NCI-H1436 (cell line): ENCODE measurements at regions not wholly inside any gene's neighbourhood (a gene's known extent, or its start where the extent isn't known, plus 50 kb on each side); places are given as distances from the start of the nearest gene placed in this dataset.

ENCODE experiments used
- DNase-seq: peaks from one replicate; lab custom pipeline; 2025; lab: John Stamatoyannopoulos, UW

DNA sequence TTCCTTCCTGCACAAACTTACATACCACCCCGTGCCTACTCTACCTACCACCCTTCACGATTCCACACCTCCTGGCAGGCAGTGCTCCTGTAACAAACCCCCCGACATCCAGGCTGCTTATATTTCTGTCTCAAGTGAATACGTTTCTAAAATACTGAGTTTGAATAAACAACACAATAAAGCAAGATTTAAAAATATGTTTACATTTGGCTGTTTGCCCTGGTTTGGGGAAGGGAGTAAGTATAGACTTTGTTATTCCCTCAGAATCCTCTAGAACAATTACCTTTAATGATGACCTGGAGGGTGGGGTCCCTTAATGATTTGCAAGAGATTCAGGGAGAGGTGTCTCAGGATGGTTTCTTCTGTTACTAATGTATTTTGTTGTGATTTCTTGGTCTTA is 402.6 kb upstream of the TBL1XR1 start:
- no peak for DNase-seq

DNA sequence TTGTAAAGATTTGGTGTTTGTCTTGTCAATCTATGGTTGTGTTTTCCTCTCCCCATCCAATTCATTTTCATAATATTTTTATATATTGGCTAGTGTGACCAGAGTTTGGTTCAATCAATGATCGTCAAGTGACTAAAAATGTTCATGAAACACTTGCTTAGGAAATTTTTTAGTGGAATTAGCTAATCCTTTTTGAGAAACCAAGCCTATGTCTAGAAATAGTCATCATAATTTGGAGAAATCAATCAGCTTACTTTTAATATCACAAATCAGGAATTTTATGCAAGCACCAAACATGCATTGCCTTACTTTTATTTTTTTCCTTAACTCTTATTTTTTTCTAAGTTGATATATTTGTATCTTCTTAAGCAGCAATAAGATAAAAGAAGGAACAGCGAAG is 403.1 kb upstream of the TBL1XR1 start:
- no peak for DNase-seq

DNA sequence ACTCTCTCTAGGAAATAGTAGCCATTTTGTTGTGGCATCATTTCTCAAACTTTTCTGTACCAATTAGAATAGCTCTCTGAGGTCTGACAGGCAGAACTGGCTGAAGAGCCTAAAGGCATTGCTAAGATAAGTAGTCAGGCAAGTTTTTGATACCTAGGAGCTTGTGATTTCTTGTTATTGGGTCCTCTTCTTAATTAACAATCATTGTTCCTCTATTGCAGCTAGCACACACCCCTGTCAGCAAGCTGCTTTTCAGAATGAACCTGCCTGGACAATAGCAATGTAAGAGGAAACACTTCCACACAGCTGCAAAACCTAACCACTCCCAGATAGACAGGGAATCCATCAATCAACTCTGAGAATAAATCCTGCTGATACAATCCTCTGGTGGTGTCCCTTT is 403.9 kb upstream of the TBL1XR1 start:
- DNase-seq: no peak

DNA sequence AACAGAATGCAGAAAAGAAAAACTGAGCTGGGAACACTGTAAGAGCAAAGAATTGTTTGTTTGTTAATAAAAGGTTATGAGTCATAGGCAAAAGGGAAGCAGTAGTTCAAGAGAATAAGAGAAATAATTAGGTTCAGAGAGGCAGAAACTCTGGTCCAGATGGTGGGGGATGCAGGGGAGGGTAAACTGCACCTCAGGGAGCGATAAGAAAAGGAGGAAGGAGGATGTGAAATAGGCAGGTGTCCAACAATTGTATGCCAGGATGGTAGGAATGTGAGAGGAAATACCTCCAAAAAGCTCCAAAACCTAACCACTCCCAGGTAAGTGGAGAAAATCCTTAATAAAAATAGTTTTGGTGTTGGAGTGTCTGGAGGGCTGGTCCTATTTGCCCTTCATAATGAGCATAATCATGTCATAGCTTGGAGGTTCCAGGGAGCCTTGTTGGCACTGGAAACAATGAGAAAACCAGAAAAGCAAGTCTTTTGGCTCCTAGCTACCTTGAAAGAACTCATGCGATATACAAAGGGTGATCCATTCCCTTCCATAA is 405.4 kb upstream of the TBL1XR1 start:
- peak; percentile 34 for DNase-seq

DNA sequence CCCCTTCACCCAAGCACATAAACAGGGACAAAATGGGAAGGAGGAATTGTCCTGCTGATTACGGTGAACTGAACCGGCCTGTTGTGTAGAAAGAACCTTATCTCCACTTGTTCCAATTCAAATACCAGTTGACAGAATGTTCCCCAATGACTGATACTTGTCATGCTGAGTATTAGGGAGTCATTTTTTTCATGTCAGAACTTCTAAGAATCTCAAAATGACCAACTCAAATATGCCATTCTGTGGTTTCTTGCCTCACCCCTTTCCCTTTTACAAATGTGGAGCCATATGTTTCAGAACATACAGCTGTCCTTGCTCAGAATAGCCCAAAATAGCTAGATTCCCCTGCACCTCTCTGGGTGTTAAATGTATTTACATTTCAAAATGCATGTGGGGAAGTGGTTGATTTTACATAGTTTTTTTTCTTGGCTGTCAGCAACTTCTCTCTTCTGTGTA is 405.9 kb upstream of the TBL1XR1 start:
- no peak for DNase-seq

DNA sequence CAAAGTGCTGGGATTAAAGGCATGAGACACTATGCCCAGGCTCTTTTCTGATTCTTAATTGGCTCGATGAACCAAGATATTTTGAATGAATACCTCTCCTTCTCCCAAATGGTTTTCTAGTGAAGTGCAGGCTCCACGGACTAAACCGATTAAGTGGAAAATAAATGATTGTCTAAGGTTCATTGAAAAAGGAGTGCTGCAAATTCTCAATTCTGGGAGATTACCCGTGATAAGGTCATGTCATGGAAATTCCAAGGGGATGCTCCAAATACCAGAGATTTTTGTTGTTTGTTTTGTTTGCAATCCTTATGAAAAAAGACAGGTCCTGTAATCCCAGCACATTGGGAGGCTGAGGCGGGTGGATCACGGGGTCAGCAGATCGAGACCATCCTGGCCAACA is 406.9 kb upstream of the TBL1XR1 start:
- DNase-seq: no peak

DNA sequence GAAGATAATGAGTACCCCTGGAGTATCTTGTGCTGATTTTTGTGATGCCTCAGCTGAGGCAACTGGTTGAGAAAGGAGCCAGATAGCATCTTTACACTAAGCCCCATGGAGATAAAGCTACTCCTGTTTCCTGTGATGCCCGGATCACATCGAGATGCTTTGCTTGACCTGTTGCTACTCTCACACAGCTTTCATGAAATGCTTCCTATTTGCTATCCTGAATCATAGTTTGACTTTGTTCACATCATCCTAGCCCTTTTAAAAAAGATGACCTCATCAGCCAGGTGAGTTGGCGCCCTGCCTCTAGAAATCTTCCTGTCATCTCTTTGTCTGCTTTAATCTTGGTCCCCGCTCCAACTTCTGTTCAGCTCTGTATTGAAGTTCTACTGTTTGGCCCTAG is 409.6 kb upstream of the TBL1XR1 start:
- DNase-seq: no peak

DNA sequence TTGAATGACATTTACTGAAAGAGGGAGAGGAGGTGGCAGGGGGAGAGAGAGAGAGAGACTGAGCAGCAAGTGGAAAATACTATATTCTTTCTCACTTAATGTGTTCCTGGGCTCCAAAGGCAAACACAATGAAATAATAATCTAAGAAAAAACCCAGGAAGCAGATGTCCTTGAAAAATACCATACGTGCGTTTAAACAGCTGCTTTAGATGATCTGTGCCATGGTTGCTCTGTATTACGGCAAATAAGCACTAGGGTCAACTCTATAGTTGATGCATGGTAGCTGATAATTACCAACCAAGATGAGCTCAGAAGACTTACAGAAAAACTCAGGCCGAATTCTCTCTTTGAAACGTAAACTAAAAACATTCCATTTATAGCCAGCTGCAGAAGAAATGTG is 410.3 kb upstream of the TBL1XR1 start:
- no peak for DNase-seq

DNA sequence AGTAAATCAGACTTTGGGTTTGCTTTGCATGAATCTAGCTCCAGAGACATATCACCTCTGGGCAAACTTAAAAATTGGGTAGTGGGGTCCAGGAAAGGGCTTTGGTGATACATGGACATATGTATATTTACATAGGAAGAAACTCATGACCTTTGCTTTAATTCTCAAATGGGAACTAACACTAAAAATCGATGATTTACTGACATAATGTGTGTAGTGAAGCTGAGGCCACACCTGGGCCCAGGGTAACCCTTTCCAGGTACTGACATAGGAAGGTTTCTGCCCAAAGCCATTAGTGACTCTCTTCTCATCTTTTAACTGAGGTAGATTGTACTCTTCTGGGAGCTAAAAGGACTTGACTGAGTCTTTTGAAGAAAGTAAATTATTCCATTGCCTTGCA is 411.2 kb upstream of the TBL1XR1 start:
- no peak for DNase-seq

DNA sequence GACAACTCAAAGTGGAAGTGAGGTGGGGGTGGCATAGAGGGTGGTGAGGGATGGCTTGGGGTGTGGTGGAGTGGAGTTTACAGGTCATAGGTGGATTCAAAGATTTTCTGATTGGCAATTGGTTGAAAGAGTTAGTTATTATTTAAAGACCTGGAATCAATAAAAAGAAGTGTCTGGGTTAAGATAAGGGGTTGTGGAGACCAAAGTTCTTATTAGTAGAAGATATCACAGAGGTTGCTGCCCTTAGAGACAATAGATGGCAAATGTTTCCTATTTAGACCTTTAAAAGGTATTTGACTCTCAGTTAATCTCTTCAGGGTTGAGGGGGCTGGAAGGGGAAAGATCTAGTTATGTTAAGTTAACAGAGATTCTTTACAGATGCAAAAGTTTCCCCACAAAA is 412.3 kb upstream of the TBL1XR1 start:
- no peak for DNase-seq

DNA sequence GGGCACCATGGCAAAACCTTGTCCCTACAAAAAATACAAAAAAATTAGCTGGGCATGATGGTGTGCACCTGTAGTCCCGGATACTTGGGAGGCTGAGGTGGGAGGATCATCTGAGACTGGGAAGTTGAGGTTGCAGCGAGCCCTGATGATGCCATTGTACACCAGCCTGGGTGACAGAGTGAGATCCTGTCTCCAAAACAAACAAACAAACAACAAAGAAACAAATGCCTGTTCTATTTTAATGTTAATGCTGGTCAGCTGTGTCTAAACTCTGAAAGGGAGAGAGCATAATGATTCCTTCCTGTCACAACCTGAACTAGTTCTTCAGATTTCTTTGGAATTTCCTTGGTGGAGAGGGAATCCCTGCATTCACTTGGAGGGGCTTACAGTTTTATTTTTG is 413.0 kb upstream of the TBL1XR1 start:
- no peak for DNase-seq

DNA sequence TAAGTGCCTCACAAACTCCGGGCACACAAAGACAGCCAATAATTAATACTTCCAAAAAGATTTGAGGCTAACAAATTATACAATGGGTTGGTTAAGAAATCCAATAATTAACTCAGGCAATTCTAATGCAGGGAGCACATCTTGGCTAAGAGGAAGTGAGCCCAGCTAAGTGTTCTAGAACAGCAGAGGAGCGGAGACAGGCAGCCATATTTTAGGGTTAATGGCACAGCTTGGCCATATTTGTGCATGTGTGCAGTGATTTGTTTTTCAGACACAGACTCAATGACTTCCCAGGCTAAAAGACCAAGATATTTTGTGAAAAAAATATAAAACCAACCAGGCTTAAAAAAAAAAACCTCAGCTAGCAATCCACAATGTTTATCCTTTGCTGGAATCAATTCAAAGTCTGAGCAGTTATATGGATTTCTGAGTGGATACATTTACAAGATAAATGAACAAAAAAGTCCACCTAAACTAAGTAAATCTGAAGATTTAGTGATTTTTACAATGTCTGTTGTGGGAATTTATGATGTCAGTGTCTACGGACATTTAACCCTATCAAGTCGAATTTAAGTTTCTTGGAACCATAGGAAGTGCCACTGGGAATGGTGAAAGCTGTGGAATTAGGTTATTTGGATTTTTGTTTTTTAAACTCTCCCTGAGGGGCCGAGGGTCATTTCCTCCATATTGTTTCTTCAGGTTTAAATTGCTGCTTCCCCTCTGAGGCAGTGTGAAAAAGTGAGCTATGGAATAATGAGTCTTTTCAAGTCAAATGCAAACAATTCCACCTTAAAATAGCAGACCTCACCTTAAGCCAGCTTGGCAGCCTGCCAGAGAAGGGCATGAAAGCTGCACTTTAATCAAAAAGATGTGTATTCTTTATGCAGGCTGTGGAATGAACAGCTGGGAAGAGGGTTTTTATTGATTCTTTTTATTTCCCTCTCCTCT is 413.7 kb upstream of the TBL1XR1 start:
- peak; percentile 74 for DNase-seq

DNA sequence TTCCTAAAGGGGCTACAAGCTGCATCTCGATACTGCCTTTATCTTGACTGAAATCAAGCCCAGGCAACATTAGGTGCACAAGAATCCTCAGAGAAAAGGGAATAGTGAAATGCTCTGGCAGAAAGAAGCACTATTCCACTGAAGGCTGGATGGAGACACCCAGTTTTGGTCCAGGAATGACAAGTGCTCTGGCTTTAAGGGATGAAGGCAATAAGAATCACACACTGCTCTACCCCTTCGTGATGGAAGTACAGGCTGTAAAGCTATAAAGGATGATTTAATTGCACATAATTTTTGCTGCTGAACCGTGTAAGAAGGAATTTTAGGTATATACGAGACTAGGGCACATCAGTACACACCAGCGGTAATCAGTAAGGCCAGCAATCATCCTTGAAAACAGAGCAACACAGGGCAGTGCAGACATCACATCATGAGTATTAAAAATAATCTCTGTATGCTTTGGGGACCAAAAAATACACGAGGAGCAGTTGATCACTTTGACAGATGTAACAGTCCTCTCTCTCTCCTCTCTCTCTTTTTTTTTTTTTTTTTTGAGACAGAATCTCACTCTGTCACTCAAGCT is 414.6 kb upstream of the TBL1XR1 start:
- DNase-seq: no peak

DNA sequence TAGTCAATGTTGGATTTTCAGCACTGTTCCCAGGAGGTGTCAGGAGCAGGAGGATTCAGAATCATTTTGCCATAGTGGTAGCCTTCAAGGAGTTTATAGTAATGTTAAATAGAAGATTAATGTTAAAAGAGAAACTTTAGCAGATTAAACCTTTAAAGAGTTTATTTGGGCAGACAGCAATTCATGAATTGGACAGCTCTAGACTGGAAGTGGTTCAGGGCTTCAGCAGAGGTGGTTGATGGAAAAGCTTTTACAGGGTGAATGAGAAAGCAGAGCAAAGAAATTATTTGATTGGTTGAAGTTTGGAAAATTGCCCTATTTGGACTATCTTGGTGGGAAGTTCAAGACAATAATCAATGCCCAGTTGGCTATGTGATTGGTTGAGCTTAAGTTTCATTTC is 416.6 kb upstream of the TBL1XR1 start:
- no peak for DNase-seq

DNA sequence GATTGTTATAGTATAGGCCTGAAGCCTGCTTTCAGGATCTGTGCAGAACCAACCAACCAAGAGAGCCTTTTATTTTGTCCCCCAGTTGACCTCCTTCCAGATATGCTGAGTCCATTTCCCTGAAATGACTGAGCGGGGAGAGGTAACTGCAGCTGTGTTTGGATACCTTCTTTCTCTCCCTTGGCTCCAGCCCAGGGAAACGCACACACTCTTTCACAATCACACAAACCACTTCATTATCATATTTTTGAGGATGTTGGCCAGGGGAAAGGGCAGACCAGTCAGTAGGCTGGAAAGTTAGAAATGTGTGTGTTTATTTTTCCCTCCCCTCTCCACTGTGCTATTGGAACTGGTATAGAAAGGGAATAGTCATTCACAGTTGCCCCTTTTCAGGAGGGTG is 417.7 kb upstream of the TBL1XR1 start:
- DNase-seq: no peak

DNA sequence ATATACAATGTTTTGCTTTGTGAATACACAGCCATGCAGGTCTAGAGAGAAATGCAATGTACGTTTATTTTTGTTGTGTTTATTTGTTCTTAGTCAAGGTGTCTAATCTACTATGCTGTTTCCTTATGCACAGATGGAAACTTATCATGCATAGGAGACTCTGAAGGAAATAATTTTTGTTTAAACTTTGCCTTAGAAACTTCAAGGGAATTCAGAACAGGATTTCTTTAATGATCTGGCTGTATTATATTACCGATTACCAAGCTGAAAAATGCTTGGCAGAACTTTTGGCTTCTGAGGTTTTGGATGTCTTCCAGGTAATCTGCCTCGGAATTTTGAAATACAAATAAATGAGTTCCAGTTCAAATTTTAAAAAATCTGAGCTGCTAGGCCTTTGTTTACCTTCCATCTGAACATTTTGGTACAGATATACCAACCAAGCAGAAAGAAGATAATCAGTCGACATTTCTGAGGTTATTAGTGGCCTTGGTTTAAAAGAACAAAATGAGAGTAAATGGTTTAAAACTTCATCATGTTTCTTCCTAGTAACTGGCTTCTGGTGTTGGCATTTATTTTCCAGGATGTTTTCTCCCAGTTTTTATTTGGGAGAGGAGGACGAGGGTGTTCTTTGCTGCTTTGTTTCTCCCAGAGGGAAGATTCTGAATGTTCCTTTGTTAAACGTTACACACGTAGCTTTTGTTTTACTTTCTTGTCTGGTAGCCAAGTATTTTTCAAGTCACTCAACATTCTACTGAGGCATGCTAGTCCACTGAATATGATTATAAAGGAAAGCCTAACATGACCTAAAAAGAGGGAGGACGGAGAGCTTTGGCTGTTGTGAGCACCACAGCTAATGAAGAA is 421.8 kb upstream of the TBL1XR1 start:
- no peak for DNase-seq

DNA sequence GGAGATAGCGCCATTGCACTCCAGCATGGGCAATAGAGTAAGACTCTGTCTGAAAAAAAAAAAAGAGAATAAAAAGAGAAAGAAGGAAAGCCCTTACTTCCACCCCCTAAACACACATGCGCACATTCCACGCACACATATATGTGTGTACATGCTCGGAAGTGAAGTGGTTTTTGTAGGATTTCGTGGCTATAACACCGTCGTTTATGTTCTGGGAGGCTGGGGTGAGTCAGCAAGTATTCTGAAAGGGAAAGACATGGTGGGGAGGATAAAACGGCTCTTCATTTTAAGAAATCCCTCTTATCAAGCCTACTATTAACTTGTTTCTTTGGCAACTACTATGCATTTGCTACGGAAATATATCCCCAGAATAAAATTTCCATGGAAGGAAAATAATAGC is 422.8 kb upstream of the TBL1XR1 start:
- no peak for DNase-seq

DNA sequence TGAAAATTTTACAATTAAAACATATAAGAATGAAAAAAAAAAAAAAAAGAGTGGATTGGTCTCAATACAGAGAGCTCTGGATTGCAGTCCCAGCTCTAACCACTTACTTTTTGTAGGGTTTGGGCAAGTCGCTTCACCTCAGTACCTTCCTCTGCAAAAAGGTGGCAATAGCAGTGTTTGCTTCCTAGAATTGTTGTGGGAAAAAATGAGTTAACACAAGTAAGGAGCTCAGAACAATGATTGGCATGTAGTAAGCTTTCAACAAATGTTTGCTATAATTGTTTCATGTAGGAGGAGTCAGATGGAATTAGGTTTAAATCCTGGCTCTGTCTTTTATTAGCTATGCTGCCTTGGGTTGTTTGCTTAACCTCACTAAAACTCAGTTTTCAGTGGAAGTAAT is 425.2 kb upstream of the TBL1XR1 start:
- DNase-seq: no peak

DNA sequence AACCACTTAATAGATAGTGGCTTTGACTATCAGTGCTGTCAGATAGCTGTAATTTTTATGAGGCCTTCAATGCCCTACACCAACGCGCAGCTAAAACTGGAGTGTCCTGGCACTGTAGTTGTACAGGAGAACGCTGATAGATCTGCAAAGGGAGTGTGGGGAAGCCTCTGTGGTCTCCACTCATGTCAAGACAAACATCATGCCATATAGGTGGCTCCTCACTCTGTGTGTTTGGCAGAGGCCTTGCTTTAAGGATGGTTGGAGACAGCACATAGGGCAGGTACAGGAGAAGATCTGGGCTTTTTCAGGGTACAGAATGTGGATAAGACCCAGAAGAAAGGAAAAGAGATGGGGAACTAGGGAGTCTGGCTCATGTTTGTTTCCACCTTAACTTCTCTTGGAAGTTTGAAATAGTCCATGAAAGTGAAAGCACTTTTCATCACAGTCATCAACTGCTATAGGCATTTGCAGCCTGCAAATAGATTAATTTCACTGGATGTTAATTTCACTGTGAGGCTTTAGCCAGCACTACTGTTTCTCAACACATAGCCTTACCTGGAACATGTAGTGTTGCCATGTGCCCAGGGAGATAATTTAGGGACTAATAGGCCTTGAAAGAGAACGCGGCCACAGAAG is 425.8 kb upstream of the TBL1XR1 start:
- no peak for DNase-seq

DNA sequence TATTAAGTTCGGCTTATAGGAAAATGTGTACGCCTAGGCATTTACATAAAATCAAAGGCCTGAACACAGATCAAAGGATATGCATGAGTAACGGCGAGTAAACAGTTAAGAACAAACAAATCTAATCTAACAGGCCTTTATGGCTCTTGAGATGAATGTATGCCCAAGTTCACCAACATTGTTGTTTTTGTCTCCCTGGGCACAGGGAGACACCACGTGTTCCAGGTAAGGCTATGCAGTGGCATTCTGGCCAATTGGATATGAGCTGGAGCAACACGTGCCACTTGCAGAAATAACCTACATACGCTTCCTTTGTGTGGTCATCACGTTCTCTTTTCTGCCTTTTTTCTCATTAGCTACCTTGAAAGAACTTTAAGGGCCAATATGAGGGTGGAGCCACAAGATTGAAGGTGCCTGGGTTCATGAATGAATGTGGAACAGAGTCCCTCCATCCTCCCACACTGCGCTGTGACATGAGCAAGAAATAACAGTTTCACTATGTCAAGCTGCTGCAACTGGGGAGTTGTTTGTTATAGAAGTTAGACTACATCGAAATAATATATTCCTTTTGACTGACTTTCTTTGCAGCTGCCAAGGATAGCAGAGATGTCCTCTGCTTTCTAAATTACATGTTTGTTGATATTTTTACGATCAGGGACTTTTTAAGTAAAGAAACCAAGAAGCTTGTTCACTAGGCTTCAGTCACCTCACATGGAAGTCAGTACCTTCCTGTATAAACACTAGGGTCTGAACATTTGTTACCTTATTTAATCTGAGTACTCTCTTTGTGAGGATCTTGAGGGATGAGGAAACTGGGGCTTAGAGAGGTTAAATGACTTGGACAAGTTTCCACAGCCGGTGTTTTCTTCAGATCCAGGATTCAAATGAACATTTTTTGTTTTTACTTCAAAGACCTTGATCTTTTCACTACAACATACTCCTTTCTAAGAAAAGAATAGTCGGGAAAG is 427.5 kb upstream of the TBL1XR1 start:
- DNase-seq: no peak

DNA sequence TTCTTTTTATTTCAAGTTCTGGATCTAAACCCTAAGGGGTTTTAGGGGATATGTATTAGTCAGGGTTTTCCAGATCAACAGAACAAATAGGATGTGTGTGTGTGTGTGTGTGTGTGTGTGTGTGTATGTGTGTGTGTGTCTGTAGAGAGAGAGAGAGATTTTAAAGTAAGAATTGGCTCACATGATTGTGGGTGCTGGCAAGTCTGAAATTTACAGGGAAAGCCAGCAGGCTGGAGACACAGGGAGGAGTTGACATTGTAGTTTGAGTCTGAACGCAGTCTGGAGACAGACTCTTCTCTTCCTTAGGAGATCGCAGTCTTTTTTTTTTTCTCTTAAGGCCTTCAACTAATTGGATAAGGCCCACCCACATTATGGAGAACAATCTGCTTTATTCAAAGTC is 428.8 kb upstream of the TBL1XR1 start:
- DNase-seq: no peak
